Panc1 (cell line): ENCODE measurements at regions not wholly inside any gene's neighbourhood (a gene's known extent, or its start where the extent isn't known, plus 50 kb on each side); places are given as distances from the start of the nearest gene placed in this dataset.

Experiments used
- ATAC-seq: fragments of 200-7000 bp; cut with Tn5 transposase; 2 replicates; pipeline ENCODE4 v1.9.1; 2020; ENCODE audit warnings: mild to moderate bottlenecking, moderate library complexity
- BruUV-seq: library from RNA; stranded (reverse); fragments of 400-500 nt; replicated peaks from 2 replicates; lab custom pipeline; 2021; lab: Mats Ljungman, UMichigan
- CTCF ChIA-PET: fragments of 300-600 bp; sonication (Branson Sonifier 250); formaldehyde crosslinking; loops from one replicate; lab custom pipeline; 2022; ENCODE audit warnings: antibody characterized with exemption; lab: Charles Lee
- POLR2A ChIA-PET: fragments of 300-600 bp; sonication (Branson Sonifier 250); formaldehyde crosslinking; loops from one replicate; lab custom pipeline; 2022; ENCODE audit warnings: antibody characterized with exemption; lab: Charles Lee
- DNase-seq: peaks from one replicate; pipeline ENCODE4 v3.0.0-alpha.2; 2010; ENCODE audit warnings: low read depth, low spot score
- H3K27ac ChIP-seq: 2 replicates; pipeline ENCODE4 v1.5.1; 2011; ENCODE audit warnings: mild to moderate bottlenecking, low read length, inconsistent platforms
- H3K27me3 ChIP-seq: fragments of 200-500 bp; sonication (Bioruptor generic); 2 replicates; pipeline ENCODE4 v1.6.0; 2014; ENCODE audit warnings: low read length, inconsistent platforms; ENCODE audit not compliant: control insufficient read depth, insufficient read depth
- H3K36me3 ChIP-seq: fragments of 200-500 bp; sonication (Bioruptor generic); 2 replicates; pipeline ENCODE4 v1.5.1; 2014; ENCODE audit warnings: inconsistent platforms, mild to moderate bottlenecking, low read length, moderate library complexity; ENCODE audit not compliant: control insufficient read depth, insufficient read depth
- H3K4me1 ChIP-seq: 2 replicates; pipeline ENCODE4 v1.5.1; 2011; ENCODE audit warnings: inconsistent platforms, mild to moderate bottlenecking, low read length, moderate library complexity; ENCODE audit not compliant: control insufficient read depth, insufficient read depth
- H3K4me3 ChIP-seq, 2 experiments: 2 replicates each; pipeline ENCODE4 v1.5.1; 2011 to 2012; ENCODE audit warnings: low read depth in 2 of 2, low read length in 2 of 2, mild to moderate bottlenecking in 2 of 2, inconsistent platforms in 1 of 2, moderate library complexity in 1 of 2
- H3K9me3 ChIP-seq: fragments of 200-500 bp; sonication (Bioruptor generic); 2 replicates; pipeline ENCODE4 v1.5.1; 2014; ENCODE audit warnings: low read depth, mild to moderate bottlenecking, inconsistent platforms, low read length, moderate library complexity; ENCODE audit not compliant: control insufficient read depth, insufficient read depth
- POLR2AphosphoS5 ChIP-seq: IDR thresholded peaks from 2 replicates; pipeline ENCODE4 v1.6.1; 2012; ENCODE audit warnings: mild to moderate bottlenecking, low read depth, low read length, moderate library complexity
- REST ChIP-seq, 2 experiments: IDR thresholded peaks; 2 replicates each; pipeline ENCODE4 v1.6.1; 2011 to 2012; ENCODE audit warnings: low read depth in 2 of 2, control low read depth in 1 of 2, low read length in 1 of 2, mild to moderate bottlenecking in 1 of 2, moderate library complexity in 1 of 2; ENCODE audit not compliant: insufficient read depth in 1 of 2
- SIN3A ChIP-seq: IDR thresholded peaks from 2 replicates; pipeline ENCODE4 v1.6.1; 2012; ENCODE audit warnings: low read depth, mild to moderate bottlenecking, low read length, moderate library complexity, borderline replicate concordance; ENCODE audit not compliant: insufficient read depth
- TCF7L2 ChIP-seq: IDR thresholded peaks from 2 replicates; pipeline ENCODE4 v1.6.1; 2011; ENCODE audit warnings: mild to moderate bottlenecking, low read depth, low read length, inconsistent platforms
- in situ Hi-C: cut with HindIII; loops from 2 replicates; pipeline ENCODE4 v1.10.0; 2016; ENCODE audit warnings: low sequenced_read_pairs, low pct_unique_long_range_greater_than_20kb
- intact Hi-C: fragments of 100-400 bp; cut with micrococcal nuclease; formaldehyde crosslinking; loops from one replicate; pipeline ENCODE4 v1.10.0; 2022; ENCODE audit not compliant: unreplicated experiment
- TF ChIP-seq, protein P1 (sequence below): fragments of 450-650 bp; IDR thresholded peaks from 2 replicates; pipeline ENCODE4 v1.5.1; 2017; ENCODE audit warnings: mild to moderate bottlenecking

DNA sequence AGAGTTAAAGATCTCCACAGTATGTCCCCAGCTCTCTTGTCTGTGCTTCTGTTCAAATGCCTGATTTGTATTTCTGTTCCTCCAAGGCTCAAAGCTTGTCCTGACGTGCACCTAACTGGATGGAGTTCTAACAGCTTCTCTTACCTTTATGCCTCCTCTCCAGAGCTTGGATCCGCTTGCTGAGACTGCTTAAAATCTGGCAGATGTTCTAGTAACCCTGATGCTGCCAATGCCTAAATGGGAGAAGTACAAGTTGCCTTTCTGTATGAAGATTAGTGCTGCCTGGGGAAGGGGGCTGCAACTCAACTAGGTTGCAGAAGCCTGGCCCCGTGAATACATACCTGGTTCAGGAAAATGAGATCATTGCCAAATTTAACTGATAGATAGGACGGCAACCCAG lies 354.5 kb upstream of the KCNMB2 start:
- TF ChIP-seq REST (IDR thresholded peaks at IDR 0.05; ENCODE audit: insufficient read depth in 1 of 2, low read depth in 2 of 2, low read length in 1 of 2): no peak
- TF ChIP-seq POLR2AphosphoS5: no peak
- no peak for TF ChIP-seq TCF7L2
- TF ChIP-seq, protein P1, sequence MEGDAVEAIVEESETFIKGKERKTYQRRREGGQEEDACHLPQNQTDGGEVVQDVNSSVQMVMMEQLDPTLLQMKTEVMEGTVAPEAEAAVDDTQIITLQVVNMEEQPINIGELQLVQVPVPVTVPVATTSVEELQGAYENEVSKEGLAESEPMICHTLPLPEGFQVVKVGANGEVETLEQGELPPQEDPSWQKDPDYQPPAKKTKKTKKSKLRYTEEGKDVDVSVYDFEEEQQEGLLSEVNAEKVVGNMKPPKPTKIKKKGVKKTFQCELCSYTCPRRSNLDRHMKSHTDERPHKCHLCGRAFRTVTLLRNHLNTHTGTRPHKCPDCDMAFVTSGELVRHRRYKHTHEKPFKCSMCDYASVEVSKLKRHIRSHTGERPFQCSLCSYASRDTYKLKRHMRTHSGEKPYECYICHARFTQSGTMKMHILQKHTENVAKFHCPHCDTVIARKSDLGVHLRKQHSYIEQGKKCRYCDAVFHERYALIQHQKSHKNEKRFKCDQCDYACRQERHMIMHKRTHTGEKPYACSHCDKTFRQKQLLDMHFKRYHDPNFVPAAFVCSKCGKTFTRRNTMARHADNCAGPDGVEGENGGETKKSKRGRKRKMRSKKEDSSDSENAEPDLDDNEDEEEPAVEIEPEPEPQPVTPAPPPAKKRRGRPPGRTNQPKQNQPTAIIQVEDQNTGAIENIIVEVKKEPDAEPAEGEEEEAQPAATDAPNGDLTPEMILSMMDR: no peak
- no peak for TF ChIP-seq SIN3A
- intact Hi-C loops (no loop called here), in situ Hi-C loops (no loop called here)
- peak overlapping the region; percentile 4; the same call in 1 of the 2 replicates for H3K27ac ChIP-seq
- BruUV-seq: no TSS peak
- ChIA-PET POLR2A (no interaction called here), CTCF (no interaction called here)
- H3K4me3 ChIP-seq: no peak overlapping the region
- H3K27me3 ChIP-seq: no peaks in the 10 kb centered on the region
- ATAC-seq (no peak), DNase-seq (no peak)
- no peaks in the 10 kb centered on the region for H3K36me3 ChIP-seq
- H3K4me1 ChIP-seq: no peaks in the 10 kb centered on the region
- no peaks in the 10 kb centered on the region for H3K9me3 ChIP-seq

DNA sequence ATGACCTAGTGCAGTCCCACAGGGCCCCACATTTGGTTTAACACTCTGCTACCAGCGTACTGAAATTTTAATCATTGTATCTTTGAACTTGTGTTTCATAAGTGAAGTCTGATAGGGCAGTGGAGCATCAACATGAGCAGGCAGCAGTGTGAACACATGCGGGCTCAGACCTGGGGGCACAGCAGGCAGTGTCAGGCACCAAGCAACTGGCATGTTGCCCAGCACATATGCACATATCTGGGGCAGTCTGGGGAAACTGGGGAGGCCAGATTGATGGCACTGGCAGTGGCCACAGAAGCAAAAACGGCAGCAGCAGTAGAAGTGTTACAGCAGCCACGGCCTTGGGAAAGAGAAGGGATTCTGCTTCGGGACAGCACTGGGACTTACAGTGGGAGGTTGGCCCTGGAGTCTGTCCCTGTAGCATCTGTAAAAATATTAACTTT lies 353.9 kb upstream of the KCNMB2 start:
- no peaks in the 10 kb centered on the region for H3K9me3 ChIP-seq
- intact Hi-C loops: no loop called here
- H3K36me3 ChIP-seq: no peaks in the 10 kb centered on the region
- H3K4me1 ChIP-seq: no peaks in the 10 kb centered on the region
- in situ Hi-C loops: no loop called here
- no peaks in the 10 kb centered on the region for H3K27me3 ChIP-seq
- no TSS peak for BruUV-seq
- H3K4me3 ChIP-seq: no peak overlapping the region
- ChIA-PET CTCF (no interaction called here), POLR2A (interaction anchor here (0.6 kb wide), 1 partner anchor 127 kb away, joined by 3 read pairs; no protein-coding TSS in a partner anchor)
- H3K27ac ChIP-seq: no peak overlapping the region
- no peak for TF ChIP-seq SIN3A
- ATAC-seq (no peak), DNase-seq (no peak)

- ChIA-PET CTCF (no interaction called here), POLR2A (no interaction called here)
- TF ChIP-seq TCF7L2 (no peak), SIN3A (no peak), POLR2AphosphoS5 (no peak), REST (IDR thresholded peaks at IDR 0.05; ENCODE audit: insufficient read depth in 1 of 2, low read depth in 2 of 2, low read length in 1 of 2) (no peak)
- TF ChIP-seq, protein P1: no peak
- BruUV-seq: no TSS peak
- in situ Hi-C loops: no loop called here
- no peaks in the 10 kb centered on the region for H3K9me3 ChIP-seq
- ATAC-seq (no peak), DNase-seq (no peak)
- H3K4me1 ChIP-seq: no peaks in the 10 kb centered on the region
- no peak overlapping the region for H3K27ac ChIP-seq
- no peaks in the 10 kb centered on the region for H3K27me3 ChIP-seq
- H3K36me3 ChIP-seq: no peaks in the 10 kb centered on the region
- intact Hi-C loops: no loop called here
- no peak overlapping the region for H3K4me3 ChIP-seq
These were observed 351.4 kb upstream of the KCNMB2 start for GRCh38 chr3:178184833-178185232.
